Activated T-helper 17 cell treated with anti-CD3 and anti-CD28 coated beads, Interleukin-2, amount 50 U/mL, for 72 hours (primary cell): ENCODE measurements at regions not wholly inside any gene's neighbourhood (a gene's known extent, or its start where the extent isn't known, plus 50 kb on each side); places are given as distances from the start of the nearest gene placed in this dataset.

Experiments used
- ATAC-seq: fragments of 150-1000 bp; cut with Tn5 transposase; replicated peaks from 2 replicates; pipeline ENCODE4 v1.10.0; 2021; ENCODE audit warnings: mild to moderate bottlenecking, moderate library complexity
- H3K27ac Mint-ChIP-seq: one replicate; pipeline ENCODE4 v1.8.0; 2022; ENCODE audit warnings: mixed read lengths
- H3K27me3 Mint-ChIP-seq: one replicate; pipeline ENCODE4 v1.8.0; 2022; ENCODE audit warnings: mixed read lengths
- H3K36me3 Mint-ChIP-seq: one replicate; pipeline ENCODE4 v1.8.0; 2022; ENCODE audit warnings: low read depth, mild to moderate bottlenecking, mixed read lengths
- H3K4me1 Mint-ChIP-seq: one replicate; pipeline ENCODE4 v1.8.0; 2022; ENCODE audit warnings: mixed read lengths
- H3K4me3 Mint-ChIP-seq: one replicate; pipeline ENCODE4 v1.8.0; 2022; ENCODE audit warnings: mild to moderate bottlenecking, mixed read lengths
- H3K9me3 Mint-ChIP-seq: one replicate; pipeline ENCODE4 v1.8.0; 2022; ENCODE audit warnings: mixed read lengths

DNA sequence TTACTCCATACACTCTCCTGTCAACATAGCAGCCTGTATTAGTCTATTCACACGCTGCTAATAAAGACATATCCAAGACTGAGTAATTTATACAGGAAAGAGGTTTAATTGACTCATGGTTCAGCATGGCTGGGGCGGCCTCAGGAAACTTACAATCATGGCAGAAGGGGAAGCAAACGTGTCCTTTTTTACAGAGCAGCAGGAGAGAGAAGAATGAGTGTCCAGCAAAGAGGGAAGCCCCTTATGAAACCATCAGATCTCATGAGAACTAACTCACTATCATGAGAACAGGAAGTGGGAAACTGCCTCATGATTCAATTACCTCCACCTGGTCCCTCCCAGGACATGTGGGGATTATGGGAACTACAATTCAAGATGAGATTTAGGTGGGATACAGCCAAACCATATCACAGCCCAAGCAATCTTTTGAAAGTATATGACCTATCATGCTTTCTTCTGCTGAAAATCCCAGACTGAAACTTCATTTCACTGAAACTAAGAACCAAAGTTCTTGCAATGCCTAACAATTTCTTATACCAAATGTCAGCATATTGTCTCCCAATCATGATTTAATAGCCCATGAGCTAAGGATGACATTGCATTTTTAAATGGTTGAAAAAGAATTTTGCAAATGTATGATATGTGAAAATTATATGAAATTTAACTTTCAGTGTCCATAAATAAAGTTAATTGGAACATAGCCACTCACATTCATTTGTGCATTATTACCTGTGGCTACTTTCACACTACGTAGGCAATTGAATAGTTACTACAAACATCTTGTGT, 686.8 kb upstream of the ZEB2 start:
- Mint-ChIP-seq H3K27ac (no peak overlapping the region), H3K4me1 (no peaks in the 10 kb centered on the region), H3K36me3 (no peaks in the 10 kb centered on the region), H3K27me3 (no peaks in the 10 kb centered on the region), H3K4me3 (no peak overlapping the region), H3K9me3 (peaks cover 9% of the 10 kb centered on the region)
- ATAC-seq, result no peak

DNA sequence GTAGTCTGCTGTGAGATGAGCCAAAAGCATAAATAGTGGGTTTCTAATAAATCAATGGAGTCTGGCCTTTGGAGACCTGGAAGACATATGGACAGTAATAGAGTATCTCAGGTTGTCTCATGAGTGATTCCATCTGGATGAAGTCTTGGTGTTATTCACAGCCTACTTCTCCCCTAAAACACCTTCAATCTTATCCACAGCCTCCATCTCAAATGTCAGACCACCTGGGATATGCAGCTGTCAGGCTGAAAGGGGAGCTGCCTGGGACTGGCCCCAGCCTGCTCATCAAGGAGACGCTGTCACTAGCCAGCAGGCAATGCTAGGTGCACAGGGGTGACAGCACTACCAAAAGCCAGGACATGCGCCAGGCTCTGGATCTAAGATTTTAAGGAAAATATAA, 684.0 kb upstream of the ZEB2 start:
- Mint-ChIP-seq H3K9me3 (peaks cover 4% of the 10 kb centered on the region), H3K4me1 (no peaks in the 10 kb centered on the region), H3K27ac (no peak overlapping the region), H3K27me3 (no peaks in the 10 kb centered on the region), H3K4me3 (no peak overlapping the region), H3K36me3 (no peaks in the 10 kb centered on the region)
- no peak for ATAC-seq

DNA sequence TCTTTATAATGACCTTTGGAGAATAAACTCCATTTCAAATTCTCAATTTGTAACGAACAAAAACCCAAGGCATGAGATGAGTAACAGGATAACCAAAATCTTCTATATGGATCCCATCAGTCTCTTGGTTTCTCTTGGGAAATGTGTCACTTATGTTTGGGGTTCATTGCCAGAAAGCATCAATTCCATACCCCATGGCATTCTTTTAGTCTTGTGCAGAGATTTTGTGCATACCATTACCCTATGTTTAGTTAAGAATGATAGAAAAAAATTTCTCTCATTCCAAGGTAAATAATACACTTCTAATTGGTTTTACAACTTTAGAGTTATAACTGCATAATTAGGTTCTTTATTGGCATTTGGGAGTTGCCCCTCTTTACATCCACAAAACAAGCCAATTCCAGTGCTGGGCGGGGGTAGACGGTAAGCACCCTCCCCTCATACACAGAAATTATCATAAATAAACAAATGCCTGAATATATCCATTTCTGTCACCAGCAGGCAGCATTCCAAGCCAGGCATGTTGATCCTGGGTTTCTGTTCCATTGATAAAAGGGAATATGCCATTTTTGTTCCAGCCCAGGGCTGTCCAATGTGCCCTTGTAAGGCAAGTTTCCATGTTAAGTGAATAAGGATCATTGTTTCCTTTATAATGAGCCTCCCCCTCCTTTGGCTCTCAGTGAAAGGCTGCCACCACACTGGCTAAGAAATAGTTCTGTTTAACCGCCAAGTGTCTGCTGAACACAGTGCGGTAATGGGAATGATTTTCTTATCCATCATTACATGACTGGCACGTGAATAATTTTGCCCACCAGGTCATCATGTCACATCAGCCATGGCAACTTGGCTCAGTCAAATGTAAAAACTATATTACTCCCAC, 680.1 kb upstream of the ZEB2 start:
- Mint-ChIP-seq H3K4me3 (no peak overlapping the region), H3K27ac (no peak overlapping the region), H3K27me3 (no peaks in the 10 kb centered on the region), H3K36me3 (no peaks in the 10 kb centered on the region), H3K4me1 (no peaks in the 10 kb centered on the region), H3K9me3 (no peaks in the 10 kb centered on the region)
- no peak for ATAC-seq

DNA sequence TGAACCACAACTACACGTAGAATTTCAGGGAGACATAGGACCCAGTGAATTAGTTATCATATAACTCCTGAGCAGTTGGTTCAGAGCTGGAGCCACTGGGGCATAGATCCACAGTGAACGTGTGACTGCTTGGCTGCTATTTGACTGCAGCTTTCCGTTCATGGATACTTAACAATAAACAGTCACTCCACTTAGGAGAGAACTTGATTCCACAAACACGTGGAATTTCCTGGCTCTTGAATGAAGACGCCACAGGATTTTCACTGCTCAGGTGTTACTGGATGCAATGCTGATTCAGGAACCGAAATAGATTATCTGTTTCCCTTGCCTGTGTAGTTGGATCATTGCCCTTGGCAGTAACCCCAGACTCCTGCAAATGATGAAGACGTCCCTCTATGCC, 679.1 kb upstream of the ZEB2 start:
- H3K4me1 Mint-ChIP-seq, result no peaks in the 10 kb centered on the region
- H3K9me3 Mint-ChIP-seq, result no peaks in the 10 kb centered on the region
- H3K4me3 Mint-ChIP-seq, result no peak overlapping the region
- H3K36me3 Mint-ChIP-seq, result no peaks in the 10 kb centered on the region
- no peak overlapping the region for H3K27ac Mint-ChIP-seq
- H3K27me3 Mint-ChIP-seq, result no peaks in the 10 kb centered on the region
- no peak for ATAC-seq

DNA sequence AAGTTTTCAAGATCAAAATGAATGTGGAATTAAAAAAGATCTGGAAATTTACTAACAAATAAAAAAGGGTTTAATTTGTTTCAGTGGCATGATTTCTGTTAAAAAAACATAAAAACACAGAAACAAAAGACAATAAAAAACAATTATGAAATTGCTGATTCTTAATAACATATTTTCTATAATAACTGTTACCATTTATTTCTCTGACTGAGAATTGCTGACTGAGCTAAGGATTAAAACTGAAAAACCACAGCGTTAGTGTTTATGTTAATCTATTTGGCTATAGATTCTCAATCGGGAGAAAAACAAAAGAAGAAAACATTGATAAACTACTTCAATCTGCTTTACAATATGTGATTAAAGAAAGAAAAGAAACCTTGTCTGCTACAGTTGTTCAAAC, 678.6 kb upstream of the ZEB2 start:
- no peak overlapping the region for H3K27ac Mint-ChIP-seq
- no peaks in the 10 kb centered on the region for H3K4me1 Mint-ChIP-seq
- H3K36me3 Mint-ChIP-seq, result no peaks in the 10 kb centered on the region
- no peaks in the 10 kb centered on the region for H3K27me3 Mint-ChIP-seq
- ATAC-seq, result no peak
- no peak overlapping the region for H3K4me3 Mint-ChIP-seq
- H3K9me3 Mint-ChIP-seq, result no peaks in the 10 kb centered on the region

DNA sequence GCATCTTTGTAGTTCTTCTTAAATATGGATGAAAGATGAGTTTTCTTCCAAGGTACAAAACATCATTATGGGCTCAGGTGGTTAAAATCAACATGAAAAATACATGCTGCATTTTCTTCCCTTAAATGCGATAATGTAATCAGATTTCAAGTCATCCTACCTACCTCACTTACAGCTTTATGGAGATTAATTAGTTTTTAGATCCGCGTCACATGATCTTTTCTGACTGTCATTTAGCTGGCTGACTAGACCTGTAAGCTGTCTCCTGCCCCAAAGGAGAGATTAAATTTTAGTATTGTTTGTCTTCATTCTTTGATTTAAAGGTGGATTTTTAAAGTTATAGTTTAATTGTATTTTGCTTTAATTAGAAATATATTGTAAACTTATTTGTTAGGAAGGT, 678.0 kb upstream of the ZEB2 start:
- Mint-ChIP-seq H3K4me1 (no peaks in the 10 kb centered on the region), H3K36me3 (no peaks in the 10 kb centered on the region), H3K9me3 (no peaks in the 10 kb centered on the region), H3K4me3 (no peak overlapping the region), H3K27me3 (no peaks in the 10 kb centered on the region), H3K27ac (no peak overlapping the region)
- ATAC-seq, result no peak

DNA sequence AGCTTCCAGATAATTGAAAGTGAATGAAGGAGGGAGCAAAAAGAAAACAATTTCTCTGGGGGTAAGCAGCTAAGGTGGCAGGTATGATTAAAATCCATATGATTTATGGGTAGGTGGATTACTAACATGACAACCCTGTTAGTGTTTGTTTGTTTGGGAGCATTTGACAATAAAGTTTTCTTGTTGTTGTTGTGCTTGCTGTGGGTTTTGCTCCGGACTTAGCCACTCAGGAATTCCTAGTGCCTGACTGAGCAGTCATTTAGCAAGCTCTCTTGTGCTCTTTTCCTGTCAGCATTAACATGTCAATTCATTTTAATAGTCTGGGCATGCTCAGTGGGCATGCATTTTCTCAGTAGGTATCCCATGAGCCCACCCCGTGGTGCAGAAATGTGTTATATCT, 674.8 kb upstream of the ZEB2 start:
- ATAC-seq, result no peak
- Mint-ChIP-seq H3K27ac (no peak overlapping the region), H3K4me1 (no peaks in the 10 kb centered on the region), H3K36me3 (no peaks in the 10 kb centered on the region), H3K9me3 (no peaks in the 10 kb centered on the region), H3K4me3 (no peak overlapping the region), H3K27me3 (no peaks in the 10 kb centered on the region)

DNA sequence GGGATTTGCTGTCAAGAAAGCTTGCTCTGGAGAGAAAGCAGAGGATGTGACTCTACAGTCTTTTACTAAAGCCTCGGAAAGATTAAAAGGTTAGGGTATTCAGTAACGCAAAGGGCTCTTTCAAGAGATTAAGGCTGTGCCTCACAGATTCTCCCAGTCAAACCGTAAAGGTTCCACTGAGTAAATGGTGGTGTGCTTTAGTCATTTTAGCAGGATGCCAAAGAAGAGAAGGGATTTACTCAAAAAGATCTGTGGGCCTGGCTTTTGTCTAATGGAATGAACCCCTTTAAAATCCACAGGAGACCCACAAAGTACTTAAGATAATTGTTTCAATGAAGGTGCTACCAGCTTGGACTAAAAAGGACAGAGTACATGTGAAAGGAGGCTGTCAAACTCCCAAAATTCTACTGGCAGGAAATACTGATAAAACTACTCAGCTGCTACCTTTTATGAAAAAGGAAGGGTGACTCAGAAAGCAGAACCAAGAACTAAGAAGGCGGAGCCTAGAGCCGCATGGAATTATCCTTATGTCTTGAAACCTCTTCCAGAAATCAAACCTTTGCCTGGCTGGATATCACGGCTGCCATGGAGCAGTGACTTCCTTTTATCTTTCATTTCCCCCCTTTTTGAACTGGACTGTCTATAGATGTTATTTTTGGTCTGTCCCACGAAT, 670.2 kb upstream of the ZEB2 start:
- no peaks in the 10 kb centered on the region for H3K4me1 Mint-ChIP-seq
- no peak for ATAC-seq
- H3K27me3 Mint-ChIP-seq, result no peaks in the 10 kb centered on the region
- H3K27ac Mint-ChIP-seq, result no peak overlapping the region
- no peak overlapping the region for H3K4me3 Mint-ChIP-seq
- no peaks in the 10 kb centered on the region for H3K36me3 Mint-ChIP-seq
- peaks cover 7% of the 10 kb centered on the region for H3K9me3 Mint-ChIP-seq

DNA sequence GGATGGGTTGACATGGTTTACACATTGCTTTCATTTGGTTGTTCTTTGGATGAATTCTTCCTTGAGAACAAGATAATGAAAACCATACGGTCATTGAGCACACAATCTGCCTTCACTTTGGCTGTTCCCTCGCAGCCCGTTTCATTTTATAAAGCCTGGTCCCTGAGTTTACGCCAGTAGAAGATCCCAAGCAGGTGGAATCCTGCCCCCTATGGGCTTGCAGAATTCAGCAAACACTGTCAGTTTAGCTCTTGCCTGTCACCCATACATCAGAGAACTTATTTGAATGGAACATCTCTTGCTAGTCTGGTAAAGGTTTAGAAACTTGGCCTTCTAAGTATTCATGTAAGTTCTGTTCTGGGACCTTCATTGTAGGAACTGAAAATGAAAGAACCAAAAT, 666.4 kb upstream of the ZEB2 start:
- no peak overlapping the region for H3K4me3 Mint-ChIP-seq
- no peaks in the 10 kb centered on the region for H3K4me1 Mint-ChIP-seq
- ATAC-seq, result no peak
- H3K27ac Mint-ChIP-seq, result no peak overlapping the region
- no peaks in the 10 kb centered on the region for H3K27me3 Mint-ChIP-seq
- H3K36me3 Mint-ChIP-seq, result no peaks in the 10 kb centered on the region
- peaks cover 7% of the 10 kb centered on the region for H3K9me3 Mint-ChIP-seq

DNA sequence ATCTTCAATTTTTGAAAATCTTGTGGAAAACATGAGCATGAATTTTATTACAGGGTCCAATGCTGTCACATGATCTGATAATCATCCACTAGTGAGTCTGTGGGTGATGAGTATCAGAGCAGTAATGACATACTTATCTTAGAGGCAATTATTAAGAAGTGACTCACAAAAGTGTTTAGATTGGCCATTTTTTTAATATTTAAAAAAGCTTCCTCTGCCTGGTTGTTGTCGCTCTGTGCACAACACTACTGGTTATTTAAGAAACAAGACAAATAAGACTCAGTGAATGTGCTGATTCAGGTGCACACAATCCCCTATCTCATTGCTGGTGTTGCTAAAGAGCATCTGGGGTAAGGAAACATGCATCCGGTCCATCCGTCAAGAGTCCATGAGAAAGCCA, 665.8 kb upstream of the ZEB2 start:
- Mint-ChIP-seq H3K36me3 (no peaks in the 10 kb centered on the region), H3K4me3 (no peak overlapping the region), H3K4me1 (no peaks in the 10 kb centered on the region), H3K27me3 (no peaks in the 10 kb centered on the region), H3K9me3 (peaks cover 7% of the 10 kb centered on the region), H3K27ac (no peak overlapping the region)
- no peak for ATAC-seq

DNA sequence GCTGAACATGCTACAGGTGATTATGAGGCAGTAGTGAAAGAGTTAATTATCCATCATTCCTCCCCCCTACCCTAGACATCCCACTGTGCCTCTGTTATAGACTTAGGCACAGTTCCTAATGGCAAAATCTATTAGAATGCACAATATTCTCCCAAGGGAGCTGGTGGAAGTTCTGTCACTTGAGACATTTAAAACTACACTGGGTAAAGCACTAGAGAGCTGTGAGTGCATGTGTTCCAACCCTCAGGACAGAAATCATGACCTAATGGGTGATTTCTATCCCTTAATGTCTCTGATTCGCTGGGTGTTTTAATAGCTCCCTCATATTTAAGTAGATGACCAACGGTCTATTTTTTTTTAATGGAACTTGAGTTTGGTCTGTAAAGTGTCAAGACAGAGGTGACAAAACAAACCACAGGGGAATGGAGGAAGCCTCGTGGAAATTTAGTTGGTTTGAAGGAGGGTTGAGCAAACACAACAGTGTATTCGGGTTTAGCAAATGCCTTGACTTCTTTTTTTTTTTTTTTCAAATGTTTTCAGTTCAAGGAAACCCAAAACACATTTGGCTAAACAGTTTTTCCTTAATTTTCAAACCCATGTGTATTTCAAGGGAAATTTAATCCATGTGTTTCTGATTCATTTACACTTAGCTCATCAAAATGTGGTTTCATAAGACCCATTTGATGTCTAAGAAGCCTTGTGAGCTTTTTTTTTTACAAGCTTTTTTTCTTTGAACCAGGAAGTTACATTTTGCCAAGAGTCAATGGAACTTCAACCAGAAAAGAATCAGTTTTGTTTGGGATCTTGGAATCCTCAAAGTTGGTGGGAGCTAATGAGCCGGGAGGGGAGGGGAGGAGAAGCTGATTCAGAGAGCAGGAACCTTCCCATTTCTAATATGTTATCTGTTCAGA, 665.1 kb upstream of the ZEB2 start:
- Mint-ChIP-seq H3K4me3 (no peak overlapping the region), H3K27ac (no peak overlapping the region), H3K36me3 (no peaks in the 10 kb centered on the region), H3K9me3 (peaks cover 7% of the 10 kb centered on the region), H3K4me1 (no peaks in the 10 kb centered on the region), H3K27me3 (no peaks in the 10 kb centered on the region)
- ATAC-seq, result no peak

DNA sequence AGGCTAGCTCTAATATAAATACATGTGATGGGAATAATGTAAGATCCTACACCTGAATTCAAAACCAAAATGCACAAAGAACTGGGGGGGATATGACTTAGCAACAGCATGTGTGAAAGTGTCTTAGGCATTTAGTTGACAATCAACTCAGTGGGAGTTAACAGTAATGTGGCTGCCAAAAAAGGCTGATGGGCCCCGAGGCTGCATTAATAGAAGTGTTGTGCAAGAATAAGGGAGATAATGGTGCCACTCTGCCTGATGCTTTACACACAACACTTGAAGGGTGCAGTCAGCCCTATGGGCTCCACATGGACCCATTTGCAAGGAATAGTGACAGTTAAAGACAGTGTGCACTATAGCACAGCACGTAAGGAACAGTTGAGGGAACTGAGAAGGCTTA, 649.4 kb upstream of the ZEB2 start:
- H3K4me3 Mint-ChIP-seq, result no peak overlapping the region
- no peaks in the 10 kb centered on the region for H3K4me1 Mint-ChIP-seq
- no peaks in the 10 kb centered on the region for H3K9me3 Mint-ChIP-seq
- H3K27ac Mint-ChIP-seq, result no peak overlapping the region
- no peaks in the 10 kb centered on the region for H3K36me3 Mint-ChIP-seq
- no peaks in the 10 kb centered on the region for H3K27me3 Mint-ChIP-seq
- ATAC-seq, result no peak

DNA sequence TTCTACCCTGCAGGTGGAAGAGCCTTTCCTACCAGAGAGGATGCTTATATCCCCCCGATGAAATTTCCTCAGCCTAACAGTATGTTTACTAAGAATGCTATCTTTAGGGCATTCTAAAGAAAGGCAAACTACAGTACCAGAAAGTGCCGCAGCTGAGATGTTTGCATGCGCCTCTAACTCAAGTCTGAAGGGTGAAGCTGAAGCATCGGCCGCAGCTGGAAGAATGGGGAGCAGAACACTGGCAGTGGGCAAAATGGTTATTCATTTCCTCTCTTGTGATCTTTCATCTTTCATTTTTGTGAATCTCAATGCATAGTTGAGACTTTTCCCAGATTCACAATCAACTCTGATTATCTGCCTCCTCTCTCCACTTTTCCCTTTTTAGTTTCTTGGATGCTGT, 648.2 kb upstream of the ZEB2 start:
- no peaks in the 10 kb centered on the region for H3K36me3 Mint-ChIP-seq
- no peak for ATAC-seq
- no peak overlapping the region for H3K27ac Mint-ChIP-seq
- no peak overlapping the region for H3K4me3 Mint-ChIP-seq
- H3K9me3 Mint-ChIP-seq, result no peaks in the 10 kb centered on the region
- no peaks in the 10 kb centered on the region for H3K27me3 Mint-ChIP-seq
- no peaks in the 10 kb centered on the region for H3K4me1 Mint-ChIP-seq

DNA sequence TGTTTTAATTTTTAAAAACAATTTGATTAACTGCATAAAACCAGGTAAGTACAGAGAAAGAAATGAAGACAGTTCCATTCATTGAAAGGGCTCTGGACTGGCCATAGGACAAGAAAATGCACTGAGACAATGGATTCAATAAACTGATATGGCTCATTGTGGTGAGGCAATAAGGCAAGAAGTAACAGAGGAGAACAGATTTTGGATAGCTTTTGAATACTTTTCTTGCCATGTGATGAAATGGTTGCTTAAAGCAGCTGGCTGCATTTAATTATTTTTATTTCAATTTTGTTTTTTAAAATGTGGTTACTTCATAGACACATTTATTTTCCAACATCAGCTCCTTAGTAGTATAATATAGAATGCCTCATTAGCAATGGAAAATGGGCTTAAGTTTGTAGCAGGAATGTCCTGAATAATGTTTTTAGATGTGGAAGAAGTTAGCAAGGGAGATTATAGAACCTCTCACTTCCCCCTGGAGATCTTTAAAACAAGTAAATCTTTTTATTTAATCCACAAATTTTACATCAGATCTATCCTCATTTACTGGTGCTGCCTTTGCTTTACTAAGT, 646.9 kb upstream of the ZEB2 start:
- Mint-ChIP-seq H3K4me3 (no peak overlapping the region), H3K4me1 (no peaks in the 10 kb centered on the region), H3K36me3 (no peaks in the 10 kb centered on the region), H3K27me3 (no peaks in the 10 kb centered on the region), H3K27ac (no peak overlapping the region), H3K9me3 (peaks cover 6% of the 10 kb centered on the region)
- no peak for ATAC-seq
